OCI-LY7 (cell line): ENCODE measurements at regions not wholly inside any gene's neighbourhood (a gene's known extent, or its start where the extent isn't known, plus 50 kb on each side); places are given as distances from the start of the nearest gene placed in this dataset.

Experiments used
- CTCF ChIP-seq: fragments of 200-600 bp; sonication (generic); conservative IDR thresholded peaks from 2 replicates; pipeline ENCODE4 v1.5.1; 2014; ENCODE audit warnings: mild to moderate bottlenecking, antibody characterized with exemption, low read length, moderate library complexity, mixed read lengths
- EZH2phosphoT487 ChIP-seq: fragments of 200-600 bp; sonication (generic); IDR thresholded peaks from 2 replicates; pipeline ENCODE4 v1.6.1; 2018; ENCODE audit warnings: low read depth, borderline replicate concordance, mild to moderate bottlenecking, mixed run types, antibody characterized with exemption, low read length, moderate library complexity, mixed read lengths

- TF ChIP-seq CTCF (no peak), EZH2phosphoT487 (no peak)
Measured at GRCh38 chr4:125021189-125021588, 293.6 kb upstream of the FAT4 start.
